Pancreas (tissue), 10 donors: ENCODE measurements at regions not wholly inside any gene's neighbourhood (a gene's known extent, or its start where the extent isn't known, plus 50 kb on each side); places are given as distances from the start of the nearest gene placed in this dataset.
A peak's percentile ranks its signal among the peaks of the same experiment; 100 is the strongest.
"Not testable (repeated sequence)": the region's sequence is repeated elsewhere in the genome, so short reads cannot be mapped to it uniquely, and the experiment has no call there.

ENCODE experiments used
- ATAC-seq, 4 donors: fragments of 200-7000 bp; cut with Tn5 transposase; one replicate each; pipeline versions ENCODE4 v1.8.0 to v1.9.1; 2020; ENCODE audit warnings: mild to moderate bottlenecking in 4 of 4, moderate library complexity in 4 of 4
- DNase-seq, 6 donors: peaks; one replicate each; pipeline ENCODE4 v3.0.0-alpha.2; 2020
- FAIRE-seq: peaks from 2 replicates; lab custom pipeline; 2012; peaks lifted over from hg19 to GRCh38; lab: Jason Lieb, UNC
- H3K27ac ChIP-seq, 4 donors: fragments of 200-600 bp; sonication (generic); 1 replicate in 3 of 4; 2 replicates in 1 of 4; pipeline versions ENCODE4 v1.5.0 to v1.8.0; 2020
- H3K27me3 ChIP-seq, 4 donors: fragments of 200-600 bp; one replicate each; pipeline ENCODE4 v1.8.0; 2021
- H3K36me3 ChIP-seq, 3 donors: fragments of 200-600 bp; sonication (generic) in 1 of 3; one replicate each; pipeline versions ENCODE4 v1.5.0 to v1.8.0; 2020 to 2021
- H3K4me1 ChIP-seq, 3 donors: fragments of 200-600 bp; one replicate each; pipeline ENCODE4 v1.8.0; 2021
- H3K4me3 ChIP-seq, 4 donors: fragments of 200-600 bp; sonication (generic) in 2 of 4; one replicate each; pipeline versions ENCODE4 v1.5.0 to v1.8.0; 2020 to 2021
- H3K9me3 ChIP-seq, 4 donors: fragments of 200-600 bp; one replicate each; pipeline ENCODE4 v1.8.0; 2021
- CTCF ChIP-seq, 4 donors: fragments of 200-600 bp; sonication (generic) in 3 of 4; IDR thresholded peaks; one replicate each; pipeline versions ENCODE4 v1.5.0 to v1.8.0; 2021; ENCODE audit warnings: antibody characterized with exemption in 4 of 4
- WGBS, 2 donors: extraction: QIAGEN DNeasy Blood & Tissue Kit; methylation state at CpG; one replicate each; pipeline ENCODE4 v1.1.7; 2013; 5-methylcytosine and 5-hydroxymethylcytosine counted together
- intact Hi-C, 3 donors: fragments of 100-400 bp; cut with DNase I; formaldehyde crosslinking; loops; one replicate each; pipeline versions ENCODE4 v1.11.1 to v1.14.2; 2022
- donor health status: healthy with polysubstance abuse.
- donor health status: DM: no; HTN: no; CAD: no; lungs with moderate emphysema.
- donor health status: DM: no; HTN: no; CAD: no.
- donor health status: control.
- donor health status: control.
- donor health status: Bipolar disorder and iron deficiency.
- donor health status: DM: yes; HTN: yes; CAD: no.
- donor health status: DM: no; HTN: no; CAD: no.
- donor health status: DM: no; HTN: no; CAD: no.
- donor health status: DM: yes; HTN: yes; CAD: no.

- WGBS, 2 donors, result 92 to 97% methylated on average over 2 of the region's 2 CpGs
- TF ChIP-seq CTCF (IDR thresholded peaks at IDR 0.05), result no peak
- Histone ChIP-seq H3K27ac (no peak overlapping the region), H3K4me1 (no peaks in the 10 kb centered on the region), H3K4me3 (no peak overlapping the region), H3K36me3 (no peaks in the 10 kb centered on the region), H3K27me3 (no peaks in the 10 kb centered on the region), H3K9me3 (no peaks in the 10 kb centered on the region)
- no peak for FAIRE-seq
- DNase-seq, result no peak
- intact Hi-C loops, result no loop called here
- ATAC-seq, result no peak
These were observed 170.9 kb upstream of the EXOC2 start for GRCh38 chr6:863831-864230.

GRCh38 chr6:863127-863526, 170.2 kb upstream of the EXOC2 start:
- H3K36me3 ChIP-seq, H3K27ac ChIP-seq, H3K27me3 ChIP-seq, FAIRE-seq, H3K4me1 ChIP-seq, intact Hi-C loops, H3K4me3 ChIP-seq, ATAC-seq, H3K9me3 ChIP-seq: not testable (repeated sequence)
- 62 to 68% methylated on average over 3 of the region's 5 CpGs for WGBS, 2 donors
- peak in 2 of 6 donors; percentile 53 to 70 for DNase-seq

- FAIRE-seq, result no peak
- H3K36me3 ChIP-seq, result no peaks in the 10 kb centered on the region
- H3K4me1 ChIP-seq, result no peaks in the 10 kb centered on the region
- no peak for TF ChIP-seq CTCF (IDR thresholded peaks at IDR 0.05)
- H3K9me3 ChIP-seq, result no peaks in the 10 kb centered on the region
- H3K27me3 ChIP-seq, result no peaks in the 10 kb centered on the region
- intact Hi-C loops, result no loop called here
- no peak for DNase-seq
- no peak overlapping the region for H3K27ac ChIP-seq
- ATAC-seq, result no peak
- WGBS, 2 donors, result 80 to 83% methylated on average over 4 of the region's 4 CpGs
- no peak overlapping the region for H3K4me3 ChIP-seq
These were observed 167.0 kb upstream of the EXOC2 start for GRCh38 chr6:859936-860335.

- intact Hi-C loops, result no loop called here
- no peaks in the 10 kb centered on the region for H3K4me1 ChIP-seq
- no peak for TF ChIP-seq CTCF (IDR thresholded peaks at IDR 0.05)
- FAIRE-seq, result no peak
- no peaks in the 10 kb centered on the region for H3K9me3 ChIP-seq
- no peak overlapping the region for H3K4me3 ChIP-seq
- no peak for ATAC-seq
- 73 to 78% methylated on average over 12 of the region's 12 CpGs for WGBS, 2 donors
- H3K27ac ChIP-seq, result no peak overlapping the region
- no peaks in the 10 kb centered on the region for H3K27me3 ChIP-seq
- no peaks in the 10 kb centered on the region for H3K36me3 ChIP-seq
- DNase-seq, result no peak
These were observed 161.6 kb upstream of the EXOC2 start for GRCh38 chr6:854406-855118.

GRCh38 chr6:852216-852615, 159.3 kb upstream of the EXOC2 start:
- H3K27ac ChIP-seq, H3K4me1 ChIP-seq, H3K36me3 ChIP-seq, H3K4me3 ChIP-seq, FAIRE-seq, intact Hi-C loops, H3K9me3 ChIP-seq, DNase-seq, ATAC-seq, H3K27me3 ChIP-seq: not testable (repeated sequence)
- WGBS, 2 donors, result 85 to 90% methylated on average over 5 of the region's 5 CpGs

GRCh38 chr6:849075-849506, 156.2 kb upstream of the EXOC2 start:
- H3K36me3 ChIP-seq, result no peaks in the 10 kb centered on the region
- ATAC-seq (no peak), FAIRE-seq (no peak), DNase-seq (no peak)
- no peak overlapping the region for H3K27ac ChIP-seq
- no peaks in the 10 kb centered on the region for H3K9me3 ChIP-seq
- no peaks in the 10 kb centered on the region for H3K4me1 ChIP-seq
- intact Hi-C loops, result no loop called here
- TF ChIP-seq CTCF (IDR thresholded peaks at IDR 0.05), result no peak
- no peaks in the 10 kb centered on the region for H3K27me3 ChIP-seq
- WGBS, 2 donors, result 65 to 70% methylated on average over 5 of the region's 5 CpGs
- H3K4me3 ChIP-seq, result no peak overlapping the region
